ENCODE measurements at regions not wholly inside any gene's neighbourhood (a gene's known extent, or its start where the extent isn't known, plus 50 kb on each side); places are given as distances from the start of the nearest gene placed in this dataset.
"Not testable (repeated sequence)": the region's sequence is repeated elsewhere in the genome, so short reads cannot be mapped to it uniquely, and the experiment has no call there.

GRCh38 chr1:157234705-157235273, 96.6 kb upstream of the ETV3 start:
- no peak for DNase-seq
- intact Hi-C loops (cut with micrococcal nuclease) = no loop called here
- Mint-ChIP-seq H3K36me3 (ENCODE audit: low read depth) (no peaks in the 10 kb centered on the region), H3K27me3 (ENCODE audit: low read depth) (peaks cover 7% of the 10 kb centered on the region), H3K9me3 (no peaks in the 10 kb centered on the region), H3K4me3 (no peak overlapping the region), H3K27ac (no peak overlapping the region), H3K4me1 (ENCODE audit: low read depth) (no peaks in the 10 kb centered on the region)
- CTCF ChIA-PET = no interaction called here

DNA sequence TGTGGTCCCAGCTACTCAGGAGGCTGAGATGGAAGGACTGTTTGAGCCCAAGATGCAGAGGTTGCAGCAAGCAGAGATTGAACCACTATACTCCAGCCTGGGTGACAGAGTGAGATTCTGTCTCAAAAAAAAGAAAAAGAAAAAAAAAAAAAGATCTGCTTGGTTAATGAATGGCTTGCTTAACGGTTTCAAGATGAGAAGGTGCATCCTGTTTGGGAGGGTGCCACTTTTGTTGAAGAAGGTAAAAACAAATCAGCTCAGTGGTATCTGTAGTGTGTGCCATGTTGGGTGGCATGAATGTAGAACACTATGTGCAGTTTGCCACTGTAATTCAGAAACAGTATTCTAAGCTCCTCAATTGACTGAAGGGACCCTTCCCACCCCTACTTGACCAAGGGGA, 94.9 kb upstream of the ETV3 start:
- Mint-ChIP-seq H3K4me1 (ENCODE audit: low read depth) (no peaks in the 10 kb centered on the region), H3K27me3 (ENCODE audit: low read depth) (peaks cover 9% of the 10 kb centered on the region), H3K4me3 (no peak overlapping the region), H3K9me3 (no peaks in the 10 kb centered on the region), H3K36me3 (ENCODE audit: low read depth) (no peaks in the 10 kb centered on the region), H3K27ac (no peak overlapping the region)
- DNase-seq = no peak
- CTCF ChIA-PET = no interaction called here
- intact Hi-C loops (cut with micrococcal nuclease) = no loop called here

DNA sequence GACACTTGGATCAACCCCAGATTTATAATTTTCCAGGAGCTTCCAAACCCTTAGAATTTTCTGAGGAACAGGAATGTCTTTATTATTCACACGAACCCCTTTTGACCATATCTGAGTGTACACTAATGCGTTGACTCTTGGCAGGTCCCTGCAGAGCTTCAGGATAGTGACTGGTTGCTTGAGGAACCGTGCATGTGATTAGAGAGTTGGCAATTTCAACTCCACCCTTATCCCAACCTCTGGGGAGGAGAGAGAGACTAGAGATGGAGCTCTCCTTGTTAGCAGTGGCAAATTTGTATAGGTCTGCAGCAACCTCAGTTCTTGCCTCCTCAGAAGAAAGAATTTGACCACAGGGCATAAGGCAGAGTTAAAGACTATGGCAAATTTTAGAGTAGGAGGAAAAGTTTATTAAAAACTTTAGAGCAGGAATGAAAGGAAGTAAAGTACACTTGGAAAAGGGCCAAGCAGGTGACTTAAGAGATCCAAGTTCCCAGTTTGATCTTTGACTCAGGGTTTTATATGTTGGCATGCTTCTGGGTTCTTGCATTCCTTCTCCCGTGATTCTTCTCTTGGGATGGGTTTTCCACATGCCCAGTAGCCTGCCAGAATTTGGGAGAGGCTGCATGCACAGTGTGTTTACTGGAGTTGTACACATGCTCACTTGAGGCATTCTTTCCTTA, 93.8 kb upstream of the ETV3 start:
- no peak overlapping the region for H3K27ac Mint-ChIP-seq
- intact Hi-C loops (cut with micrococcal nuclease) = no loop called here
- peaks cover 7% of the 10 kb centered on the region for H3K27me3 Mint-ChIP-seq (ENCODE audit: low read depth)
- DNase-seq = no peak
- H3K4me1 Mint-ChIP-seq (ENCODE audit: low read depth) = no peaks in the 10 kb centered on the region
- H3K36me3 Mint-ChIP-seq (ENCODE audit: low read depth) = no peaks in the 10 kb centered on the region
- H3K9me3 Mint-ChIP-seq = no peaks in the 10 kb centered on the region
- CTCF ChIA-PET = no interaction called here
- H3K4me3 Mint-ChIP-seq = no peak overlapping the region

DNA sequence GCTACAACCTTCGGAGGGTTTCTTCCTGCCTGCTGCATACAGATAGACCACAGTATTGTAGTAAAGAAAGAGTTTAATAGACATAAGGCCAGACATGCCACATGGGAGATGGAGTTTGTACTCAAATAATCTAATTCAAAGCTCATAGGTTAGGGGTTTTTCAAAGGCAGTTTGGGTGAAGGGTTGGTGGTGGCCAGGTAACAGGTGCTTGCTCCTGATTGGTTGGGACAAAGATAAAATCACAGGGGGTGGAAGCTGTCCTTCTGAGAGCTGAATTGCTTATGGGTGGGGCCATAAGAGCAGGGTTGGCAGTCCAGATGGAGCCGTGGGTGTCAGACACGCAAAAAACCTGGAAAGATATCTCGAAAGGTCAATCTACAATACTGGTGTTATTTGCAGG, 92.3 kb upstream of the ETV3 start:
- Mint-ChIP-seq H3K9me3 (no peaks in the 10 kb centered on the region), H3K36me3 (ENCODE audit: low read depth) (no peaks in the 10 kb centered on the region), H3K27ac (no peak overlapping the region), H3K4me1 (ENCODE audit: low read depth) (no peaks in the 10 kb centered on the region), H3K27me3 (ENCODE audit: low read depth) (peaks cover 8% of the 10 kb centered on the region), H3K4me3 (no peak overlapping the region)
- CTCF ChIA-PET = no interaction called here
- no peak for DNase-seq
- intact Hi-C loops (cut with micrococcal nuclease) = no loop called here

GRCh38 chr1:157227700-157228099, 89.5 kb upstream of the ETV3 start:
- Mint-ChIP-seq H3K9me3 (no peaks in the 10 kb centered on the region), H3K4me3 (no peak overlapping the region), H3K4me1 (ENCODE audit: low read depth) (no peaks in the 10 kb centered on the region), H3K27ac (no peak overlapping the region), H3K27me3 (ENCODE audit: low read depth) (peaks cover 18% of the 10 kb centered on the region), H3K36me3 (ENCODE audit: low read depth) (no peaks in the 10 kb centered on the region)
- intact Hi-C loops (cut with micrococcal nuclease) = no loop called here
- no peak for DNase-seq
- CTCF ChIA-PET = no interaction called here

GRCh38 chr1:157226739-157227138, 88.5 kb upstream of the ETV3 start:
- no peak overlapping the region for H3K27ac Mint-ChIP-seq
- DNase-seq = no peak
- no peaks in the 10 kb centered on the region for H3K4me1 Mint-ChIP-seq (ENCODE audit: low read depth)
- peaks cover 22% of the 10 kb centered on the region for H3K27me3 Mint-ChIP-seq (ENCODE audit: low read depth)
- intact Hi-C loops (cut with micrococcal nuclease) = no loop called here
- no peaks in the 10 kb centered on the region for H3K9me3 Mint-ChIP-seq
- no peaks in the 10 kb centered on the region for H3K36me3 Mint-ChIP-seq (ENCODE audit: low read depth)
- CTCF ChIA-PET = no interaction called here
- H3K4me3 Mint-ChIP-seq = no peak overlapping the region

DNA sequence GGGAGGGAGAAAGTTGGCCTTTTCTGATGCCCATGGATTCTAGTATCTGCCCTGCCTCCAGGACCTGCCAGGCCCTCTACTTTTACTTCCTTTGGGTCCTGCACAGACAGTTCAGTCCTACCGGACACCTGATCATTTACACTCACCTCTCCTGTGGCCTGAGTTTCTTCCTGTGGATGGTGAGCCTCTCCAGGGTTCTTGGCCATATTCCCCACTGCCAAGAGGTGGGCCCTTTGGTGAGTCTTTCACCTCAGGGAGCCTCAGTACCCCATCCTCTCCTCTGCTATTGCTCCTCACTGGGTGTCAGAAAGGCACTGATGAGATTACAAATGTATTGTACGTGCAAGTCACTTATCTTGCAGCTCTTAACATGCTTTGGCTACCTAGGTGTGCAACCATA, 81.4 kb upstream of the ETV3 start:
- CTCF ChIA-PET = no interaction called here
- Mint-ChIP-seq H3K36me3 (ENCODE audit: low read depth) (no peaks in the 10 kb centered on the region), H3K27ac (no peak overlapping the region), H3K9me3 (peaks cover 6% of the 10 kb centered on the region), H3K27me3 (ENCODE audit: low read depth) (peaks cover 26% of the 10 kb centered on the region), H3K4me1 (ENCODE audit: low read depth) (no peaks in the 10 kb centered on the region), H3K4me3 (no peak overlapping the region)
- intact Hi-C loops (cut with micrococcal nuclease) = no loop called here
- DNase-seq = no peak

GRCh38 chr1:157219182-157219581, 81.0 kb upstream of the ETV3 start:
- Mint-ChIP-seq H3K27me3 (ENCODE audit: low read depth) (peaks cover 26% of the 10 kb centered on the region), H3K4me3 (no peak overlapping the region)

DNA sequence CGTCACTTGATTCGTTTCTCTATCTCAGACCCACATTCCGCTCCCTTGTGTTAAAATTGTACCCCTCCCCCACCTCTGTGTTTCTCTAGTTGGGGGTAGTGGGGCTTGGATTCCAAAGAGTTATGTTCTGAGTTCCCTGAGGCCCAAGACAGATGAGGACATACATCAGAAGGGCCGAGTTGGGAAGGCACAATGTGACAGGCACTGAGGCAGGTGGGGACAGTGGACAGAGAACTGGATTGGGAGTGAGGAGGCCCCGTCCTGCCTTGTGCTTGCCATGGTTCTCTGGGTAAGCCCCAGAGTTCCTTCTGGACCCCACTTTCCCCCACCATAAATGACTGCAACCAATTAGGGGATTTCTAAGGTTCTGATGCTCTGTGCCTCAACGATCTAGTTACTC, 80.5 kb upstream of the ETV3 start:
- Mint-ChIP-seq H3K27me3 (ENCODE audit: low read depth) (peaks cover 23% of the 10 kb centered on the region), H3K27ac (no peak overlapping the region), H3K36me3 (ENCODE audit: low read depth) (peaks cover 1% of the 10 kb centered on the region), H3K4me1 (ENCODE audit: low read depth) (no peaks in the 10 kb centered on the region), H3K4me3 (no peak overlapping the region), H3K9me3 (peaks cover 14% of the 10 kb centered on the region)
- no peak for DNase-seq
- CTCF ChIA-PET = no interaction called here
- intact Hi-C loops (cut with micrococcal nuclease) = no loop called here

More at GRCh38 chr1:157219182-157219581, 81.0 kb upstream of the ETV3 start:
- DNase-seq = no peak
- intact Hi-C loops (cut with micrococcal nuclease) = no loop called here
- Mint-ChIP-seq H3K27ac (no peak overlapping the region), H3K36me3 (ENCODE audit: low read depth) (no peaks in the 10 kb centered on the region), H3K9me3 (peaks cover 10% of the 10 kb centered on the region), H3K4me1 (ENCODE audit: low read depth) (no peaks in the 10 kb centered on the region)
- CTCF ChIA-PET = no interaction called here

DNA sequence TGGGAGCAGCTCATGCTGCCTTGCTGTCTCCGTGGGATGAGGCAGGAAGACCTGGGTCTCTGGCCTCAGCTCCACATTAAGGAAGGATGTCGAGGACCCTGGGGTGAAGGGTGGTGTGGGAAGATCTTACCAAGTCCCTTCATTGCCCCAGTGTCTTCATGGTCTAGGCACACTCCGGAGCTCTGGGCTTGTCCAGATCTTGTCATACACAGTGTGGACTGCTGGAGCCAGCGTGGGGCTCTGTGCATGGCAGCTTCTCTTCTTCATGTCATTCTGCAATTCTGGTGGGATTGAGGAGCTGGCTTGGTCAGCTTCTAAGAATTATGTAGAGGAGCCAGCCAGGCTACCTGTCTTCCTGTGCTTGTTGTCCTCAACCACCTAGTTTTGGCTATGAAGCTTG, 79.3 kb upstream of the ETV3 start:
- peaks cover 2% of the 10 kb centered on the region for H3K36me3 Mint-ChIP-seq (ENCODE audit: low read depth)
- no peak for DNase-seq
- no peaks in the 10 kb centered on the region for H3K4me1 Mint-ChIP-seq (ENCODE audit: low read depth)
- intact Hi-C loops (cut with micrococcal nuclease) = no loop called here
- CTCF ChIA-PET = interaction anchor here (0.9 kb wide), 1 partner anchor 22 kb away, joined by 3 read pairs; no protein-coding TSS in a partner anchor
- H3K27me3 Mint-ChIP-seq (ENCODE audit: low read depth) = peaks cover 20% of the 10 kb centered on the region
- H3K4me3 Mint-ChIP-seq = no peak overlapping the region
- H3K9me3 Mint-ChIP-seq = peaks cover 22% of the 10 kb centered on the region
- no peak overlapping the region for H3K27ac Mint-ChIP-seq

- Mint-ChIP-seq H3K27me3 (ENCODE audit: low read depth) (peaks cover 18% of the 10 kb centered on the region), H3K36me3 (ENCODE audit: low read depth) (peaks cover 2% of the 10 kb centered on the region), H3K9me3 (peaks cover 22% of the 10 kb centered on the region), H3K4me3 (no peak overlapping the region), H3K27ac (no peak overlapping the region), H3K4me1 (ENCODE audit: low read depth) (no peaks in the 10 kb centered on the region)
- CTCF ChIA-PET = no interaction called here
- intact Hi-C loops (cut with micrococcal nuclease) = no loop called here
- DNase-seq = no peak
Observed at GRCh38 chr1:157213836-157214235, 75.6 kb upstream of the ETV3 start.

- DNase-seq = no peak
- CTCF ChIA-PET = no interaction called here
- peaks cover 15% of the 10 kb centered on the region for H3K9me3 Mint-ChIP-seq
- intact Hi-C loops (cut with micrococcal nuclease) = no loop called here
- peaks cover 2% of the 10 kb centered on the region for H3K36me3 Mint-ChIP-seq (ENCODE audit: low read depth)
- no peaks in the 10 kb centered on the region for H3K4me1 Mint-ChIP-seq (ENCODE audit: low read depth)
- H3K27me3 Mint-ChIP-seq (ENCODE audit: low read depth) = peaks cover 12% of the 10 kb centered on the region
- H3K27ac Mint-ChIP-seq = no peak overlapping the region
- H3K4me3 Mint-ChIP-seq = no peak overlapping the region
Observed at GRCh38 chr1:157209514-157209913, 71.3 kb upstream of the ETV3 start.

DNA sequence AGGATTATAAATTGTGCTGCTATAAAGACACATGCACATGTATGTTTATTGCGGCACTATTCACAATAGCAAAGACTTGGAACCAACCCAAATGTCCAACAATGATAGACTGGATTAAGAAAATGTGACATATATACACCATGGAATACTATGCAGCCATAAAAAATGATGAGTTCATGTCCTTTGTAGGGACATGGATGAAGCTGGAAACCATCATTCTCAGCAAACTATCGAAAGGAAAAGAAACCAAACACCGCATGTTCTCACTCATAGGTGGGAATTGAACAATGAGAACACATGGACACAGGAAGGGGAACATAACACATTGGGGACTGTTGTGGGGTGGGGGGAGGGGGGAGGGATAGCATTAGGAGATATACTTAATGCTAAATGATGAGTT, 67.8 kb upstream of the ETV3 start:
- CTCF ChIA-PET; DNase-seq; intact Hi-C loops (cut with micrococcal nuclease); H3K4me3 Mint-ChIP-seq; H3K27ac Mint-ChIP-seq; H3K36me3 Mint-ChIP-seq (ENCODE audit: low read depth); H3K9me3 Mint-ChIP-seq; H3K27me3 Mint-ChIP-seq (ENCODE audit: low read depth); H3K4me1 Mint-ChIP-seq (ENCODE audit: low read depth): not testable (repeated sequence)
